PFSK-1 (cell line): ENCODE measurements at regions not wholly inside any gene's neighbourhood (a gene's known extent, or its start where the extent isn't known, plus 50 kb on each side); places are given as distances from the start of the nearest gene placed in this dataset.

Source experiments
- POLR2AphosphoS5 ChIP-seq: IDR thresholded peaks from 2 replicates; pipeline ENCODE4 v1.6.1; 2012; ENCODE audit warnings: low read depth, mild to moderate bottlenecking, control low read depth, low read length, moderate library complexity
- REST ChIP-seq, 2 experiments: IDR thresholded peaks; 2 replicates each; pipeline versions ENCODE4 v1.6.1 to v1.8.0; 2011 to 2012; ENCODE audit warnings: low read depth in 2 of 2, low read length in 2 of 2, control low read depth in 1 of 2, inconsistent platforms in 1 of 2, mild to moderate bottlenecking in 1 of 2, moderate library complexity in 1 of 2; ENCODE audit not compliant: insufficient read depth in 1 of 2
- SIN3A ChIP-seq: IDR thresholded peaks from 2 replicates; pipeline ENCODE4 v1.6.1; 2012; ENCODE audit warnings: mild to moderate bottlenecking, low read length, moderate library complexity, borderline replicate concordance; ENCODE audit not compliant: insufficient read depth
- TAF1 ChIP-seq: IDR thresholded peaks from 2 replicates; pipeline ENCODE4 v1.6.1; 2012; ENCODE audit warnings: low read length, control low read depth, borderline replicate concordance; ENCODE audit not compliant: insufficient read depth

- TF ChIP-seq SIN3A (no peak), POLR2AphosphoS5 (no peak), REST (IDR thresholded peaks at IDR 0.05; ENCODE audit: insufficient read depth in 1 of 2, low read depth in 2 of 2, low read length in 2 of 2) (no peak), TAF1 (no peak)
These were observed 86.6 kb upstream of the RANBP3L start for GRCh38 chr5:36388288-36388687.
